Endothelial cell of umbilical vein (primary cell): ENCODE measurements at regions not wholly inside any gene's neighbourhood (a gene's known extent, or its start where the extent isn't known, plus 50 kb on each side); places are given as distances from the start of the nearest gene placed in this dataset.

Experiments
- BruUV-seq: library from RNA; stranded (reverse); fragments of 400-500 nt; replicated peaks from 2 replicates; lab custom pipeline; 2021; lab: Mats Ljungman, UMichigan
- CTCF ChIA-PET: fragments of 300-600, 350-600 bp; sonication (Branson Sonifier 250); formaldehyde crosslinking; loops from one replicate; lab custom pipeline; 2021; ENCODE audit warnings: antibody characterized with exemption, inconsistent platforms; lab: Charles Lee
- POLR2A ChIA-PET: fragments of 300-600, 350-600 bp; sonication (Branson Sonifier 250); formaldehyde crosslinking; loops from one replicate; lab custom pipeline; 2021; ENCODE audit warnings: antibody characterized with exemption, inconsistent platforms; lab: Charles Lee
- DNase-seq: peaks from one replicate; pipeline ENCODE4 v3.0.0-alpha.2; 2011; ENCODE audit warnings: low read depth, low spot score
- FAIRE-seq: peaks from 2 replicates; lab custom pipeline; 2011; peaks lifted over from hg19 to GRCh38; lab: Jason Lieb, UNC
- H2AFZ ChIP-seq: 2 replicates; pipeline ENCODE4 v1.6.0; 2012; ENCODE audit warnings: low read depth, low read length, control low read depth, inconsistent platforms
- H3K27ac ChIP-seq: 2 replicates; pipeline ENCODE4 v1.5.1; 2011; ENCODE audit warnings: low read depth, mild to moderate bottlenecking, control low read depth, low read length, moderate library complexity; ENCODE audit not compliant: insufficient read depth
- H3K27me3 ChIP-seq, 2 experiments: 2 replicates each; pipeline versions ENCODE4 v1.6.0 to v1.6.1; 2011; ENCODE audit warnings: low read length in 2 of 2, mixed read lengths in 1 of 2; ENCODE audit not compliant: control insufficient read depth in 2 of 2, insufficient read depth in 2 of 2
- H3K36me3 ChIP-seq, 2 experiments: 2 replicates in 1 of 2; 3 replicates in 1 of 2; pipeline ENCODE4 v1.5.1; 2011; ENCODE audit warnings: low read length in 2 of 2, mild to moderate bottlenecking in 1 of 2, moderate library complexity in 1 of 2; ENCODE audit not compliant: control insufficient read depth in 2 of 2, insufficient read depth in 2 of 2; ENCODE audit errors: extremely low read depth in 1 of 2
- H3K4me1 ChIP-seq: 3 replicates; pipeline ENCODE4 v1.5.1; 2011; ENCODE audit warnings: mild to moderate bottlenecking, low read length; ENCODE audit not compliant: control insufficient read depth, insufficient read depth; ENCODE audit errors: extremely low read depth
- H3K4me2 ChIP-seq: 2 replicates; pipeline ENCODE4 v1.6.1; 2011; ENCODE audit warnings: low read length, control low read depth, mixed read lengths; ENCODE audit not compliant: insufficient read depth
- H3K4me3 ChIP-seq, 3 experiments: fragments of 200-600 bp in 1 of 3; sonication (generic), shearing (Covaris generic) in 1 of 3; replicated peaks in 1 of 3; 2 replicates each; pipeline ENCODE4 v1.5.1; 2011 to 2016; ENCODE audit warnings: control low read depth in 3 of 3, low read length in 3 of 3, mild to moderate bottlenecking in 2 of 3, inconsistent platforms in 1 of 3, low read depth in 1 of 3, moderate library complexity in 1 of 3; ENCODE audit not compliant: insufficient read depth in 1 of 3
- H3K79me2 ChIP-seq: 2 replicates; pipeline ENCODE4 v1.6.0; 2012; ENCODE audit warnings: low read length, inconsistent platforms; ENCODE audit not compliant: control insufficient read depth, insufficient read depth
- H3K9ac ChIP-seq: replicated peaks from 2 replicates; pipeline ENCODE3; 2011; ENCODE audit warnings: low read length, control low read depth; ENCODE audit not compliant: insufficient read depth; ENCODE audit errors: extremely low read depth
- H3K9me1 ChIP-seq: replicated peaks from 3 replicates; pipeline ENCODE4 v1.6.0; 2011; ENCODE audit warnings: mild to moderate bottlenecking, low read length; ENCODE audit not compliant: control insufficient read depth, insufficient read depth; ENCODE audit errors: extremely low read depth
- H3K9me3 ChIP-seq: replicated peaks from 2 replicates; pipeline ENCODE4 v1.5.1; 2012; ENCODE audit warnings: low read length, inconsistent platforms; ENCODE audit not compliant: control insufficient read depth, insufficient read depth
- H4K20me1 ChIP-seq: replicated peaks from 2 replicates; pipeline ENCODE3; 2011; ENCODE audit warnings: mild to moderate bottlenecking, low read length; ENCODE audit not compliant: control insufficient read depth, insufficient read depth; ENCODE audit errors: extremely low read depth
- EZH2 ChIP-seq: IDR thresholded peaks from 2 replicates; pipeline ENCODE4 v1.6.1; 2012; ENCODE audit warnings: borderline replicate concordance, low read depth, mild to moderate bottlenecking, moderate library complexity, low read length, inconsistent platforms; ENCODE audit not compliant: severe bottlenecking
- JUN ChIP-seq: IDR thresholded peaks from 2 replicates; pipeline ENCODE4 v1.6.1; 2011; ENCODE audit warnings: borderline replicate concordance, low read depth; ENCODE audit not compliant: insufficient read length, insufficient read depth
- MAX ChIP-seq: IDR thresholded peaks from 2 replicates; pipeline ENCODE4 v1.6.1; 2011; ENCODE audit not compliant: insufficient read depth, insufficient read length
- MYC ChIP-seq: IDR thresholded peaks from one replicate; pipeline ENCODE4 v1.6.1; 2011; ENCODE audit warnings: mild to moderate bottlenecking, low read depth, low read length
- POLR2AphosphoS5 ChIP-seq: IDR thresholded peaks from 2 replicates; pipeline ENCODE4 v1.6.1; 2012; ENCODE audit warnings: low read depth, mild to moderate bottlenecking, control low read depth, low read length, moderate library complexity; ENCODE audit not compliant: insufficient read depth
- dilution Hi-C: fragments of 300-500 bp; cut with MboI; formaldehyde crosslinking; loops from one replicate; pipeline ENCODE4 v1.15.0; 2019; ENCODE audit warnings: low sequenced_read_pairs; ENCODE audit not compliant: extremely low pct_ligation_motif_present
- intact Hi-C: fragments of 100-400 bp; cut with micrococcal nuclease; formaldehyde crosslinking; loops from one replicate; pipeline ENCODE4 v1.10.0; 2022
- TF ChIP-seq, protein P1 (sequence below), 2 donors: IDR thresholded peaks; 1 replicate in 1 of 2; 2 replicates in 1 of 2; pipeline ENCODE4 v1.5.1; 2011; ENCODE audit warnings: low read length in 2 of 2, mild to moderate bottlenecking in 2 of 2, moderate library complexity in 2 of 2, control low read depth in 1 of 2, inconsistent platforms in 1 of 2, low read depth in 1 of 2; ENCODE audit not compliant: insufficient read depth in 1 of 2; ENCODE audit errors: extremely low read depth in 1 of 2

DNA sequence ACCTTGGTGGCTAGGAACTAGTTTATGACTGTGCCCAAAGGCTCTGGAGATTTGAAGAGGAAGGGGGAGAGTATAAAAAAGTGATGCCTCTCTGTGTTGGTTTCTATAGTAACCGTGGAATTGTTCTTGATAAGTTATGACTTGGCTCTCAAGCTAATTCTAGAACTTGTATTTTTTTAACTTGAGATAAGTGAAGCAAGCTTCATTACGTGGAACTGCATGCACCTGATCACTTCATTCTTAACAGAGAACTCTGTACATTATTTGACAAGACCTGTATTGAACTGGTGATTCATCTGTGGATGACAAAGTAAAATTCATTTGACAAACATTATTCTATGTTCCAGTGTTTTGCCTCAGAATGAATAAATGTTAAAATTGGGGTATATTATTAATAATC lies 1452.2 kb downstream of the REEP3 start:
- H3K4me3 ChIP-seq, result no peak overlapping the region
- DNase-seq (no peak), FAIRE-seq (no peak)
- TF ChIP-seq EZH2, result no peak
- TF ChIP-seq JUN, result no peak
- TF ChIP-seq, protein P1, sequence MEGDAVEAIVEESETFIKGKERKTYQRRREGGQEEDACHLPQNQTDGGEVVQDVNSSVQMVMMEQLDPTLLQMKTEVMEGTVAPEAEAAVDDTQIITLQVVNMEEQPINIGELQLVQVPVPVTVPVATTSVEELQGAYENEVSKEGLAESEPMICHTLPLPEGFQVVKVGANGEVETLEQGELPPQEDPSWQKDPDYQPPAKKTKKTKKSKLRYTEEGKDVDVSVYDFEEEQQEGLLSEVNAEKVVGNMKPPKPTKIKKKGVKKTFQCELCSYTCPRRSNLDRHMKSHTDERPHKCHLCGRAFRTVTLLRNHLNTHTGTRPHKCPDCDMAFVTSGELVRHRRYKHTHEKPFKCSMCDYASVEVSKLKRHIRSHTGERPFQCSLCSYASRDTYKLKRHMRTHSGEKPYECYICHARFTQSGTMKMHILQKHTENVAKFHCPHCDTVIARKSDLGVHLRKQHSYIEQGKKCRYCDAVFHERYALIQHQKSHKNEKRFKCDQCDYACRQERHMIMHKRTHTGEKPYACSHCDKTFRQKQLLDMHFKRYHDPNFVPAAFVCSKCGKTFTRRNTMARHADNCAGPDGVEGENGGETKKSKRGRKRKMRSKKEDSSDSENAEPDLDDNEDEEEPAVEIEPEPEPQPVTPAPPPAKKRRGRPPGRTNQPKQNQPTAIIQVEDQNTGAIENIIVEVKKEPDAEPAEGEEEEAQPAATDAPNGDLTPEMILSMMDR (IDR thresholded peaks at IDR 0.05; ENCODE audit: extremely low read depth in 1 of 2, insufficient read depth in 1 of 2, low read depth in 1 of 2, low read length in 2 of 2), result no peak
- TF ChIP-seq MAX, result no peak
- TF ChIP-seq POLR2AphosphoS5, result no peak
- TF ChIP-seq MYC, result no peak
- intact Hi-C loops, result no loop called here
- H3K36me3 ChIP-seq, result no peaks in the 10 kb centered on the region
- H4K20me1 ChIP-seq, result no peaks in the 10 kb centered on the region
- no peak overlapping the region for H3K9ac ChIP-seq
- H2AFZ ChIP-seq, result no peak overlapping the region
- ChIA-PET POLR2A (no interaction called here), CTCF (interaction anchor here (1.2 to 2.3 kb wide), 2 partner anchors 9 to 40 kb away, joined by 3 to 5 read pairs; no protein-coding TSS in a partner anchor)
- no peaks in the 10 kb centered on the region for H3K79me2 ChIP-seq
- no peak overlapping the region for H3K4me2 ChIP-seq
- H3K27me3 ChIP-seq, result no peaks in the 10 kb centered on the region
- H3K9me1 ChIP-seq, result no peaks in the 10 kb centered on the region
- dilution Hi-C loops, result no loop called here
- no peak overlapping the region for H3K27ac ChIP-seq
- no TSS peak for BruUV-seq
- H3K4me1 ChIP-seq, result no peaks in the 10 kb centered on the region
- no peaks in the 10 kb centered on the region for H3K9me3 ChIP-seq
